Left cardiac atrium (tissue), 4 donors: ENCODE measurements at regions not wholly inside any gene's neighbourhood (a gene's known extent, or its start where the extent isn't known, plus 50 kb on each side); places are given as distances from the start of the nearest gene placed in this dataset.
"Not testable (repeated sequence)": the region's sequence is repeated elsewhere in the genome, so short reads cannot be mapped to it uniquely, and the experiment has no call there.

Source experiments
- ATAC-seq, 2 donors: fragments of 200-7000 bp; cut with Tn5 transposase; one replicate each; pipeline ENCODE4 v1.9.1; 2020; ENCODE audit warnings: mild to moderate bottlenecking in 2 of 2, moderate library complexity in 2 of 2
- DNase-seq: peaks from one replicate; pipeline ENCODE4 v3.0.0-alpha.2; 2020
- intact Hi-C, 2 donors: fragments of 100-400 bp; cut with DNase I; formaldehyde crosslinking; loops; one replicate each; pipeline versions ENCODE4 v1.14.1 to v1.15.1; 2022 to 2023
- donor health status: DM: no; HTN: yes; CAD: no.
- donor health status: DM: no; HTN: yes; CAD: no; lungs with severe emphysema.
- donor health status: DM: yes; HTN: yes; CAD: no.
- donor health status: Dilated cardiomyopathy.

- ATAC-seq (peak; percentile 71 to 85), DNase-seq (no peak)
- intact Hi-C loops: no loop called here
These were observed 207.2 kb downstream of the RND3 start for GRCh38 chr2:150280231-150280630.

GRCh38 chr2:150279686-150280085, 207.8 kb downstream of the RND3 start:
- intact Hi-C loops: no loop called here
- DNase-seq (no peak), ATAC-seq (peak in 1 of 2 donors; percentile 34)

- intact Hi-C loops: no loop called here
- no peak for DNase-seq
- ATAC-seq: no peak
These were observed 210.7 kb downstream of the RND3 start for GRCh38 chr2:150276737-150277136.

- ATAC-seq (no peak), DNase-seq (no peak)
- intact Hi-C loops: no loop called here
These were observed 213.4 kb downstream of the RND3 start for GRCh38 chr2:150274108-150274507.

GRCh38 chr2:150271952-150272802, 215.3 kb downstream of the RND3 start:
- peak in 1 of 2 donors; percentile 29 for ATAC-seq
- no peak for DNase-seq
- intact Hi-C loops: no loop called here

GRCh38 chr2:150267651-150268415, 219.6 kb downstream of the RND3 start:
- DNase-seq: no peak
- intact Hi-C loops: no loop called here
- ATAC-seq: no peak

GRCh38 chr2:150266931-150267330, 220.5 kb downstream of the RND3 start:
- DNase-seq: no peak
- ATAC-seq: no peak
- intact Hi-C loops: no loop called here

- intact Hi-C loops: no loop called here
- DNase-seq (no peak), ATAC-seq (no peak)
These were observed 223.0 kb downstream of the RND3 start for GRCh38 chr2:150264442-150264841.

GRCh38 chr2:150261691-150262090, 225.8 kb downstream of the RND3 start:
- intact Hi-C loops: no loop called here

GRCh38 chr2:150260636-150261035, 226.8 kb downstream of the RND3 start:
- intact Hi-C loops: no loop called here
- ATAC-seq: no peak
- DNase-seq: no peak

More at GRCh38 chr2:150261691-150262090, 225.8 kb downstream of the RND3 start:
- ATAC-seq (no peak), DNase-seq (no peak)

- ATAC-seq (no peak), DNase-seq (no peak)
- intact Hi-C loops: no loop called here
These were observed 227.7 kb downstream of the RND3 start for GRCh38 chr2:150259746-150260145.

GRCh38 chr2:150258781-150259307, 228.6 kb downstream of the RND3 start:
- ATAC-seq (no peak), DNase-seq (no peak)
- intact Hi-C loops: no loop called here

- intact Hi-C loops: no loop called here
- DNase-seq (no peak), ATAC-seq (no peak)
These were observed 230.7 kb downstream of the RND3 start for GRCh38 chr2:150256736-150257135.

GRCh38 chr2:150255528-150255927, 231.9 kb downstream of the RND3 start:
- intact Hi-C loops: no loop called here
- DNase-seq (no peak), ATAC-seq (peak; percentile 38 to 43)

- ATAC-seq, intact Hi-C loops, DNase-seq: not testable (repeated sequence)
These were observed 237.7 kb downstream of the RND3 start for GRCh38 chr2:150249735-150250134.

- no peak for DNase-seq
- no peak for ATAC-seq
- intact Hi-C loops: no loop called here
These were observed 240.0 kb downstream of the RND3 start for GRCh38 chr2:150247481-150247880.

GRCh38 chr2:150234787-150235446, 252.6 kb downstream of the RND3 start:
- ATAC-seq (peak; percentile 50 to 88), DNase-seq (no peak)
- intact Hi-C loops: no loop called here

GRCh38 chr2:150232871-150233270, 254.6 kb downstream of the RND3 start:
- no peak for DNase-seq
- intact Hi-C loops: no loop called here
- ATAC-seq: no peak

GRCh38 chr2:150232321-150232720, 255.1 kb downstream of the RND3 start:
- intact Hi-C loops: no loop called here
- ATAC-seq (no peak), DNase-seq (no peak)

GRCh38 chr2:150230616-150231015, 256.9 kb downstream of the RND3 start:
- no peak for ATAC-seq
- intact Hi-C loops: no loop called here
- DNase-seq: no peak
